ENCODE measurements at regions not wholly inside any gene's neighbourhood (a gene's known extent, or its start where the extent isn't known, plus 50 kb on each side); places are given as distances from the start of the nearest gene placed in this dataset.

DNA sequence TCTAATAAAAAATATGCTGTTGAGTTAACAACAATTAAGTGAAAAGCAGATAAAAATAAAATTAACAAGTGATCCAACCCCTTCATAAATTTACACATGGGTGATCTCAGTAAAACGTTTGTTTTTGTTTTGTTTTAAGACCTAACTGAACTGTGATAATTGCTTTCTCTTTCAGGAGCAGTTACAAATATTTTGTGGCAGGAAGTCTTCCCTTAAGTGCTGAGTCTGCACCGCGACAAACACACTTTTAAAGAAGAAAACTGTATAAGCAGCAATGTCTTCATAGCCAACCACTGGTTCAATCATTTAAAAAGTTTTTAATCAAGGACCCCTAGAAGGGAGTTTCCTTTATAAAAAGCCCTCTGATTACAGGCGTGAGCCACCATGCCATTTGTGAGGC is 53.7 kb upstream of the NFKB1 start:
- H3K9ac ChIP-seq (ENCODE audit: low read length) = no peak overlapping the region
- no peaks in the 10 kb centered on the region for H3K9me3 ChIP-seq (ENCODE audit: control insufficient read depth in 1 of 2, insufficient read depth in 1 of 2, low read depth in 1 of 2, low read length in 2 of 2)
- no peaks in the 10 kb centered on the region for H4K20me1 ChIP-seq (ENCODE audit: insufficient read depth)
- no peak for TF ChIP-seq ZNF274 (IDR thresholded peaks at IDR 0.05; ENCODE audit: low read depth, low read length)
- no peak for TF ChIP-seq TCF7L2 (IDR thresholded peaks at IDR 0.05; ENCODE audit: borderline replicate concordance, extremely low read depth, insufficient read depth, insufficient read length)
- TF ChIP-seq CBX3 (IDR thresholded peaks at IDR 0.05; ENCODE audit: low read depth) = no peak
- H3K79me2 ChIP-seq (ENCODE audit: insufficient read depth, low read length) = no peaks in the 10 kb centered on the region
- no peak for ATAC-seq
- H2AFZ ChIP-seq (ENCODE audit: low read depth, low read length, poor library complexity, severe bottlenecking) = no peak overlapping the region
- BruUV-seq (replicated peaks) = no TSS peak
- ChIA-PET RAD21 (ENCODE audit: low non-redundant PET in 1 of 2, low total read pairs in 2 of 2, uncharacterized antibody in 2 of 2, unreplicated experiment in 2 of 2) (no interaction called here), POLR2A (no interaction called here), CTCF (interaction anchor here (1.3 to 1.5 kb wide), 2 partner anchors 562 to 652 kb away, joined by 3 to 7 read pairs; partner anchors contain the start of gene BDH2)
- no peak overlapping the region for H3K4me3 ChIP-seq (replicated peaks in 1 of 2; ENCODE audit: low read depth in 1 of 2, low read length in 2 of 2)
- no peaks in the 10 kb centered on the region for H3K4me1 ChIP-seq (ENCODE audit: control insufficient read depth in 1 of 2, insufficient read depth in 2 of 2, low read length in 2 of 2)
- H3K27ac ChIP-seq (ENCODE audit: low read depth, low read length) = no peak overlapping the region
- DNase-seq (ENCODE audit: low read depth, low spot score) = no peak
- no peaks in the 10 kb centered on the region for H3K27me3 ChIP-seq (ENCODE audit: insufficient read depth, low read length)
- H3K9me2 ChIP-seq (ENCODE audit: insufficient read depth) = no peaks in the 10 kb centered on the region
- intact Hi-C loops (cut with micrococcal nuclease) = loop anchor here (5.0 kb wide), 2 partner anchors 175 to 380 kb away; partner anchors contain the start of gene UBE2D3
- no peak overlapping the region for H3K4me2 ChIP-seq (ENCODE audit: low read length)
- no peaks in the 10 kb centered on the region for H3K36me3 ChIP-seq (ENCODE audit: control insufficient read depth in 1 of 2, insufficient read depth in 2 of 2, low read length in 2 of 2)

DNA sequence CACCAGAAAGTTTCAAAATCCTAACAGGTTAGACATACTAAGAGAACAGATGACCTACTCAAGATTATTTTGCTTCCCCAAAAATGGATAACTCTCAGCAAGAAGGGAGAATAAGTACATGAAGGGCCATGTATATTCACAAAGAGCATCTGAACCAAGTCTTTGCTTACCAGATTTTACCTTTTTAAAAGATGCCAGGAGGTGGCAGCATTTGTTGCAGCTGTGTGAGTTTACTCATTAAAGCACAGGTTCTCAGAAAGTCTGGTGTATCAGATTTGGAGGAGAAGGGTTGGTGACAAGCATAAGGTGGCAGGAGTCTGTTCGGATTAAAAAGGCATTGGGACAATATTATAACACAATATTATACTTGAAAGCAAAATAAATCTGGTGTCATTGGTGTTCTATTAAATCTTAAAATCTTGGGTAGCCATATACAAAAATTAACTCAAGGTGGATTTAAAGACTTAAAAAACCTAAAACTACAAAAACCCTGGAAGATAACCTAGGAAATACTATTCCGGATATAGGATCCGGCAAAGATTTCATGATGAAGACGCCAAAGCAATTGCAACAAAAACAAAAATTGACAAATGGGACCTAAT is 51.3 kb upstream of the NFKB1 start:
- Histone ChIP-seq H4K20me1 (ENCODE audit: insufficient read depth) (no peaks in the 10 kb centered on the region), H2AFZ (ENCODE audit: low read depth, low read length, poor library complexity, severe bottlenecking) (no peak overlapping the region), H3K27ac (ENCODE audit: low read depth, low read length) (no peak overlapping the region), H3K27me3 (ENCODE audit: insufficient read depth, low read length) (no peaks in the 10 kb centered on the region), H3K4me2 (ENCODE audit: low read length) (no peak overlapping the region), H3K4me1 (ENCODE audit: control insufficient read depth in 1 of 2, insufficient read depth in 2 of 2, low read length in 2 of 2) (no peaks in the 10 kb centered on the region), H3K36me3 (ENCODE audit: control insufficient read depth in 1 of 2, insufficient read depth in 2 of 2, low read length in 2 of 2) (no peaks in the 10 kb centered on the region), H3K4me3 (replicated peaks in 1 of 2; ENCODE audit: low read depth in 1 of 2, low read length in 2 of 2) (no peak overlapping the region), H3K79me2 (ENCODE audit: insufficient read depth, low read length) (no peaks in the 10 kb centered on the region), H3K9me3 (ENCODE audit: control insufficient read depth in 1 of 2, insufficient read depth in 1 of 2, low read depth in 1 of 2, low read length in 2 of 2) (no peaks in the 10 kb centered on the region), H3K9ac (ENCODE audit: low read length) (no peak overlapping the region), H3K9me2 (ENCODE audit: insufficient read depth) (no peaks in the 10 kb centered on the region)
- ATAC-seq (peak; percentile 82), DNase-seq (ENCODE audit: low read depth, low spot score) (peak; percentile 42)
- RAD21 ChIA-PET (ENCODE audit: low non-redundant PET in 1 of 2, low total read pairs in 2 of 2, uncharacterized antibody in 2 of 2, unreplicated experiment in 2 of 2) = interaction anchor here in 1 of 2 experiments (1.6 kb wide), 1 partner anchor 171 kb away, joined by 5 read pairs; no protein-coding TSS in a partner anchor
- POLR2A ChIA-PET = no interaction called here
- intact Hi-C loops (cut with micrococcal nuclease) = loop anchor here (2.0 to 5.0 kb wide), 4 partner anchors 172 to 642 kb away; partner anchors contain the start of gene UBE2D3
- no TSS peak for BruUV-seq (replicated peaks)
- CTCF ChIA-PET = interaction anchor here (1.1 to 1.4 kb wide), 3 partner anchors 162 to 559 kb away, joined by 3 to 4 read pairs (median 3); no protein-coding TSS in a partner anchor
- TF ChIP-seq, protein P1, sequence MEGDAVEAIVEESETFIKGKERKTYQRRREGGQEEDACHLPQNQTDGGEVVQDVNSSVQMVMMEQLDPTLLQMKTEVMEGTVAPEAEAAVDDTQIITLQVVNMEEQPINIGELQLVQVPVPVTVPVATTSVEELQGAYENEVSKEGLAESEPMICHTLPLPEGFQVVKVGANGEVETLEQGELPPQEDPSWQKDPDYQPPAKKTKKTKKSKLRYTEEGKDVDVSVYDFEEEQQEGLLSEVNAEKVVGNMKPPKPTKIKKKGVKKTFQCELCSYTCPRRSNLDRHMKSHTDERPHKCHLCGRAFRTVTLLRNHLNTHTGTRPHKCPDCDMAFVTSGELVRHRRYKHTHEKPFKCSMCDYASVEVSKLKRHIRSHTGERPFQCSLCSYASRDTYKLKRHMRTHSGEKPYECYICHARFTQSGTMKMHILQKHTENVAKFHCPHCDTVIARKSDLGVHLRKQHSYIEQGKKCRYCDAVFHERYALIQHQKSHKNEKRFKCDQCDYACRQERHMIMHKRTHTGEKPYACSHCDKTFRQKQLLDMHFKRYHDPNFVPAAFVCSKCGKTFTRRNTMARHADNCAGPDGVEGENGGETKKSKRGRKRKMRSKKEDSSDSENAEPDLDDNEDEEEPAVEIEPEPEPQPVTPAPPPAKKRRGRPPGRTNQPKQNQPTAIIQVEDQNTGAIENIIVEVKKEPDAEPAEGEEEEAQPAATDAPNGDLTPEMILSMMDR (IDR thresholded peaks at IDR 0.05 in 2 of 3, conservative IDR thresholded peaks at IDR 0.05 in 1 of 3; ENCODE audit: borderline replicate concordance in 1 of 3, insufficient read depth in 1 of 3, low read depth in 2 of 3, low read length in 2 of 3) = peak; percentile 54 to 82 (median 80)
- no peak for TF ChIP-seq EGR1 (IDR thresholded peaks at IDR 0.05; ENCODE audit: low read depth)
- no peak for TF ChIP-seq CEBPB (IDR thresholded peaks at IDR 0.05; ENCODE audit: low read depth)
- TF ChIP-seq ELF1 (IDR thresholded peaks at IDR 0.05; ENCODE audit: borderline replicate concordance, low read depth) = no peak
- no peak for TF ChIP-seq FOSL1 (IDR thresholded peaks at IDR 0.05; ENCODE audit: low read depth)
- TF ChIP-seq JUND (IDR thresholded peaks at IDR 0.05) = no peak
- no peak for TF ChIP-seq POLR2AphosphoS5 (IDR thresholded peaks at IDR 0.05; ENCODE audit: low read depth, low read length)
- no peak for TF ChIP-seq TCF7L2 (IDR thresholded peaks at IDR 0.05; ENCODE audit: borderline replicate concordance, extremely low read depth, insufficient read depth, insufficient read length)
- peak; percentile 29; the same call in 1 of the 2 replicates for TF ChIP-seq CBX3 (IDR thresholded peaks at IDR 0.05; ENCODE audit: low read depth)
- peak; percentile 88 for TF ChIP-seq RAD21 (IDR thresholded peaks at IDR 0.05; ENCODE audit: low read depth)
- no peak for TF ChIP-seq SP1 (IDR thresholded peaks at IDR 0.05; ENCODE audit: low read depth)
- TF ChIP-seq, protein P2, sequence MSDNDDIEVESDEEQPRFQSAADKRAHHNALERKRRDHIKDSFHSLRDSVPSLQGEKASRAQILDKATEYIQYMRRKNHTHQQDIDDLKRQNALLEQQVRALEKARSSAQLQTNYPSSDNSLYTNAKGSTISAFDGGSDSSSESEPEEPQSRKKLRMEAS (IDR thresholded peaks at IDR 0.05) = no peak
- no peak for TF ChIP-seq EZH2phosphoT487 (IDR thresholded peaks at IDR 0.05; ENCODE audit: borderline replicate concordance)
